ENCODE measurements at regions not wholly inside any gene's neighbourhood (a gene's known extent, or its start where the extent isn't known, plus 50 kb on each side); places are given as distances from the start of the nearest gene placed in this dataset.

- H3K4me1 ChIP-seq (ENCODE audit: control insufficient read depth, insufficient read depth, low read length) = no peaks in the 10 kb centered on the region
- H3K79me2 ChIP-seq (ENCODE audit: control insufficient read depth, insufficient read depth, low read length) = no peaks in the 10 kb centered on the region
- H3K9me3 ChIP-seq (replicated peaks; ENCODE audit: control insufficient read depth, insufficient read depth, low read length) = no peaks in the 10 kb centered on the region
- no peaks in the 10 kb centered on the region for H4K20me1 ChIP-seq (ENCODE audit: control insufficient read depth, insufficient read depth)
- no peak overlapping the region for H2AFZ ChIP-seq (ENCODE audit: control insufficient read depth, low read depth, low read length)
- no peak overlapping the region for H3K4me2 ChIP-seq (ENCODE audit: control insufficient read depth, insufficient read depth)
- ChIA-PET CTCF (no interaction called here), SMC1A (ENCODE audit: uncharacterized antibody, unreplicated experiment) (interaction anchor here (1.2 kb wide), 1 partner anchor 8 kb away, joined by 3 read pairs; no protein-coding TSS in a partner anchor), POLR2A (no interaction called here), RAD21 (ENCODE audit: unreplicated experiment) (no interaction called here)
- 0% methylated on average over 2 of the region's 2 CpGs for WGBS (ENCODE audit: insufficient coverage, insufficient replicate concordance, low lambda C conversion rate, missing lambda C conversion rate)
- no peaks in the 10 kb centered on the region for H3K27me3 ChIP-seq (replicated peaks in 1 of 2; ENCODE audit: control insufficient read depth in 2 of 2, insufficient read depth in 2 of 2, low read length in 1 of 2)
- FAIRE-seq (no peak), ATAC-seq (no peak), DNase-seq (ENCODE audit: low read depth, low spot score) (no peak)
- intact Hi-C loops (cut with micrococcal nuclease; ENCODE audit: unreplicated experiment) = no loop called here
- no peak for TF ChIP-seq JUNB (IDR thresholded peaks at IDR 0.05)
- TF ChIP-seq LARP7 (IDR thresholded peaks at IDR 0.05) = no peak
- TF ChIP-seq BRCA1 (IDR thresholded peaks at IDR 0.05; ENCODE audit: low read depth, low read length) = no peak
- no peak for TF ChIP-seq SREBF1 (IDR thresholded peaks at IDR 0.05; ENCODE audit: low read length)
- H3K27ac ChIP-seq (ENCODE audit: control insufficient read depth, insufficient read depth) = no peak overlapping the region
- no peak overlapping the region for H3K4me3 ChIP-seq
- in situ Hi-C loops (cut with MboI) = no loop called here
- no peaks in the 10 kb centered on the region for H3K36me3 ChIP-seq (ENCODE audit: control insufficient read depth in 2 of 2, insufficient read depth in 2 of 2, low read length in 1 of 2)
- no TSS peak for BruUV-seq (replicated peaks)
- no peak overlapping the region for H3K9ac ChIP-seq (ENCODE audit: control insufficient read depth, insufficient read depth, low read length)
Measured at GRCh38 chr20:54844346-54844745, 369.0 kb downstream of the DOK5 start.

GRCh38 chr20:54843865-54844264 is 368.5 kb downstream of the DOK5 start:
- Histone ChIP-seq H3K4me1 (ENCODE audit: control insufficient read depth, insufficient read depth, low read length) (no peaks in the 10 kb centered on the region), H2AFZ (ENCODE audit: control insufficient read depth, low read depth, low read length) (no peak overlapping the region), H3K36me3 (ENCODE audit: control insufficient read depth in 2 of 2, insufficient read depth in 2 of 2, low read length in 1 of 2) (no peaks in the 10 kb centered on the region), H3K27ac (ENCODE audit: control insufficient read depth, insufficient read depth) (no peak overlapping the region), H3K79me2 (ENCODE audit: control insufficient read depth, insufficient read depth, low read length) (no peaks in the 10 kb centered on the region), H3K4me3 (no peak overlapping the region), H4K20me1 (ENCODE audit: control insufficient read depth, insufficient read depth) (no peaks in the 10 kb centered on the region), H3K27me3 (replicated peaks in 1 of 2; ENCODE audit: control insufficient read depth in 2 of 2, insufficient read depth in 2 of 2, low read length in 1 of 2) (no peaks in the 10 kb centered on the region), H3K9me3 (replicated peaks; ENCODE audit: control insufficient read depth, insufficient read depth, low read length) (no peaks in the 10 kb centered on the region), H3K4me2 (ENCODE audit: control insufficient read depth, insufficient read depth) (no peak overlapping the region), H3K9ac (ENCODE audit: control insufficient read depth, insufficient read depth, low read length) (no peak overlapping the region)
- no peak for ATAC-seq
- no peak for FAIRE-seq
- WGBS (ENCODE audit: insufficient coverage, insufficient replicate concordance, low lambda C conversion rate, missing lambda C conversion rate) = 43% methylated on average over 5 of the region's 5 CpGs
- intact Hi-C loops (cut with micrococcal nuclease; ENCODE audit: unreplicated experiment) = no loop called here
- ChIA-PET CTCF (no interaction called here), RAD21 (ENCODE audit: unreplicated experiment) (no interaction called here), SMC1A (ENCODE audit: uncharacterized antibody, unreplicated experiment) (interaction anchor here (1.2 kb wide), 1 partner anchor 8 kb away, joined by 3 read pairs; no protein-coding TSS in a partner anchor), POLR2A (no interaction called here)
- no TSS peak for BruUV-seq (replicated peaks)
- in situ Hi-C loops (cut with MboI) = no loop called here
- no peak for DNase-seq (ENCODE audit: low read depth, low spot score)
- TF ChIP-seq KAT2A (conservative IDR thresholded peaks at IDR 0.05; ENCODE audit: control insufficient read depth, low read depth, low read length) (no peak), NRF1 (conservative IDR thresholded peaks at IDR 0.05; ENCODE audit: low read depth, low read length) (no peak), MYB (IDR thresholded peaks at IDR 0.05; ENCODE audit: borderline replicate concordance, low read depth, low read length) (no peak), CUX1 (IDR thresholded peaks at IDR 0.05; ENCODE audit: insufficient replicate concordance, low read depth, low read length) (no peak), SPI1 (IDR thresholded peaks at IDR 0.05; ENCODE audit: borderline replicate concordance, insufficient read depth, low read depth, low read length) (no peak), RBBP5 (conservative IDR thresholded peaks at IDR 0.05) (no peak), MXI1 (IDR thresholded peaks at IDR 0.05; ENCODE audit: low read depth, low read length) (no peak)

Measured in GM12878 (cell line).